GM18508 (cell line): ENCODE measurements at regions not wholly inside any gene's neighbourhood (a gene's known extent, or its start where the extent isn't known, plus 50 kb on each side); places are given as distances from the start of the nearest gene placed in this dataset.
"Not testable (repeated sequence)": the region's sequence is repeated elsewhere in the genome, so short reads cannot be mapped to it uniquely, and the experiment has no call there.

ENCODE experiments used
- ATAC-seq: cut with Tn5 transposase; IDR thresholded peaks from one replicate; pipeline ENCODE4 v1.9.1; 2021; ENCODE audit warnings: moderate number of reproducible peaks; ENCODE audit not compliant: insufficient read depth, unreplicated experiment

GRCh38 chr4:16450724-16451123, 224.5 kb upstream of the TAPT1 start:
- ATAC-seq: no peak

- ATAC-seq: no peak
Observed at GRCh38 chr4:16450031-16450430, 223.8 kb upstream of the TAPT1 start.

DNA sequence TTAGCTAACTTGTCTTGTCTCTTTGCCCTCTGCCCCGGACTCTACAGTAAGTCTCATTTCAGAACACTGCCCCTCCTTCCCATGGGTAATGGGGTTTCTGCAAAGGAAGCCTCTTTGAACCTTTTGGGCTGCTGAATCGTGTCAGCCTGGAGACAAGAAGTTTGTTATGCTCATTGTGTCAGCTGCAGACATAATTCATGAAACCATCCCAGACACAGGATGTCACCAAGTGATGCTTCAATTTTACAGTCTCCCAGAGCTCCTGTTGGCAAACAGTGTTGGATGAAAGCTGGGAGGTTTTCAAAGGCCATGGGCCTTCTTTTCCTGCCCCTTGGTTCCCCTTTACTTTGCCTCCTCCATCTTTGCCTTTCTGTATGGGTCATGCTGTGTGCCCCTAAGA, 223.1 kb upstream of the TAPT1 start:
- ATAC-seq: no peak

- no peak for ATAC-seq
Observed at GRCh38 chr4:16448241-16448840, 222.1 kb upstream of the TAPT1 start.

GRCh38 chr4:16443504-16444088, 217.3 kb upstream of the TAPT1 start:
- peak; percentile 74 for ATAC-seq

DNA sequence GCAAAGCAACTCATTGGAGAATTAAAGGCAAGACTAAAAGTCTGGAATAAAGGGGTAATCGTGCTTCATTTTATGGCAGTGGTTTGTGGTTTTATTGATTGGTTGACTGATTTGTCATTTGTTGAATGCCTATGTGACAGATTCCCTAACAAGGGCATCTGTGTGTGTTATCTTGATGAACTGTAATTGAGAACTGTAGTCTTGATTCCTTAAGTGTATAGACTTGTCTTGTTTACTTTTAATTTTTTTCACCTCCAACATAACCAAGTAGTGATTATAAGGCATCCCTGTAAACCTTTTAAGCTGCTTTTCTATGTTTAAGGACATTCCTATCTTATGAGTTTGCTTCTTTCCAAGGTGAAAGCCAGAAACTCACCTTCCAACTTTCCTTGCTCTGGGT, 216.0 kb upstream of the TAPT1 start:
- ATAC-seq: no peak

DNA sequence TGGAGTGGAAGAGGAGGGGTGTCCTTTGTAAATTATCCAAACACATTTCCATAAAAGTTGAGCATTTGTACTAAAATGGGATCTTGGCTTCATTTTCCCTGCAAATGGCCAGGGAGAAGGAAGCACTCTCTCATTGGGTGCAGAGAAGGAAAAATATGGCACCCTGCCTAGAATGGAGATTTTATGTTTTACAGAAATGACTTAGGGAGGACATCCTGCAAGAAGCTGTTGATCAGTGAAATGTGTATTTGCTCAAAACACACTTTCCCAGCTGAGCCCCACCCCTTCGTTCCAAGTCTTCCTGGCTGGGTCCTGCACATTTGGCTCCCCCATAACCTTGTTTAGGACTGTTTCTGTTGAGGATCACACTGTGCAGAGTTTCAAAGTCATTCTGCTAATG, 213.5 kb upstream of the TAPT1 start:
- ATAC-seq: no peak

DNA sequence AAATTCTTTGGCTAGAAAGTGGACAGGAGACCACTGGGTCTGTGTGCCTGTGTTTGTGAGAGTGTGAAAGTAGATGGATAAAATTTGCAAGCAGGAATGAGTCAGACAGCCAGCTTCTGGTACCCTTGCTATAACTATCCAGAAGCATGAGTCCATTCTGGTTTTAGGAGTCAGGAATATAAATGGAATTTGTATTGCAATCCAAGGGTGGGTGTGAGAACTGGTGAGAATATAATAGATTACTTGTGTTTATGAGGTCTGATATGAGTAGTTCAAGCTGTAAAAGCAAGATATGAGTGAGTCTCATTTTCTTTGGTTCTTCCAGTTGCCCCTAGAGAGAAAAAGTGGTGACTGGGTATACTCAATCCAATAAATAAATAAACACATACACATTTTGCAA, 212.7 kb upstream of the TAPT1 start:
- ATAC-seq: no peak

DNA sequence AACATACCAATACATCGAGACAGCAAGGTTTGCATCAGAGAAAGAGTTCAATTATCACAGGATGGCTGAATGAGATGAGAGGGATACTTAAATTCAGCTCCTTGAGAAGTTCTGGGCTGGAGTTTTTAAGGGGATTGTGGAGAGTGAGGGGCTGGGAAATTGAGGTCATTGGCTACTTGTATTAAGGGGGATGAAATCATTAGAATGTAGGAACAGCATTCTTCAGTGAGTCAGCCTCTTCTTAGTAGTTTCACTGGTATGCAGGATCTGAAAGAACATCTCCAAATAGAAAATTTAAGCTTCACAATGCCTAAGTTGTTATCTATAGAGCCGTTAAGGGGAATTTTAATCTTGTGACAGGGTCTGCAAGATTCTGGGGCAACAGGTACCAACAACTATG, 211.6 kb upstream of the TAPT1 start:
- no peak for ATAC-seq

- ATAC-seq: no peak
Observed at GRCh38 chr4:16431866-16432265, 205.6 kb upstream of the TAPT1 start.

DNA sequence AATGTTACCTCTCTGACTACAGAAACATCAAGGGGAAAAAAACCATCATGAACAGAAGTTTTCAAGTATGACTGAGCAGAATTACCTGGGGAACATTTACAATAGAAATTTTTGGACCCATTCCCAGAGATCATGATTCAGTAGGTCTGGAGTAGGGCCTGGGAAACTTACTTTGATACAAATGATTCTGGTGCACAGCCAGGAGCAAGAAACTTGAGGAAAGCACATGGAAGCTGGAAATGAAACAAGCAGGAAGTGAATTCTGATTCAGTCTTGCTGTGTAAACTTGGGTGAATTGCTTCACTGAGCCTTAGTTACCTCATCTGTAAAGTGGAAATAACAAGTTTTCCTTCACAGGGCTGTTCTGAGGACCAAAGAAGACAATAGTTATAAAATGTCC, 192.5 kb upstream of the TAPT1 start:
- no peak for ATAC-seq

DNA sequence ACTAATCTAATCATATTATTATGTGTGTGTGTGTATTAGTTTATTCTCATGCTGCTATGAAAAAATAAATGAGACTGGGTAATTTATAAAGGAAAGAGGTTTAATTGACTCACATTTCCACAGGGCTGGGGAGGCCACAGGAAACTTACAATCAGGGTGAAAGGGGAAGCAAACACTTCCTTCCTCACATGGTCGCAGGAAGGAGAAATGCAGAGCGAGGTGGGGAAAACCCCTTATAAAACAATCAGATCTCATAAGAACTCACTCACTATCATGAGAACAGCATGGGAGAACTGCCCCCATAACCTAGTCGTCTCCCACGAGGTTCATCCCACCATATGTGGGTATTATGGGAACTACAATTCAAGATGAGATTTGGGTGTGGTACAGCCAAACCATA, 190.9 kb upstream of the TAPT1 start:
- ATAC-seq: no peak

DNA sequence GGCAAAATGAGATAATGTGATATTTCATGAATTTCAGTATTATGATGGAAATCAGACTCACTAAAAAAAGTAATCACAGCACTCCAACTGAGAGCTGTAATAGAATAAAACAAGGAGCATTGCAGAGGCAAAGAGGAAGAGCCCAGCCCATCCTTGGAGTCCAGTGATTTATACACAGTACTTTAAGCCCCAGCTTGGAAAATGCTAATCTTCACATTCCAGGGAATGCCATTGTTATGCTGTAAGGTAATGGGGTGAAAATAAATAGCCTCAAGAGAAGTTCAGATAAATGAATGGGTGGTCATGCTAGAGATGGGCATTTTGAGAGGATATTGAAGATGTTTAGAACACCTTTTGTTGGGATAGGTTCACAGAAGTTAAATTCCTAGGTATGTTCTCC, 190.3 kb upstream of the TAPT1 start:
- ATAC-seq: no peak

GRCh38 chr4:16415751-16416150, 189.5 kb upstream of the TAPT1 start:
- ATAC-seq: no peak

GRCh38 chr4:16413814-16414555, 187.7 kb upstream of the TAPT1 start:
- ATAC-seq: no peak

DNA sequence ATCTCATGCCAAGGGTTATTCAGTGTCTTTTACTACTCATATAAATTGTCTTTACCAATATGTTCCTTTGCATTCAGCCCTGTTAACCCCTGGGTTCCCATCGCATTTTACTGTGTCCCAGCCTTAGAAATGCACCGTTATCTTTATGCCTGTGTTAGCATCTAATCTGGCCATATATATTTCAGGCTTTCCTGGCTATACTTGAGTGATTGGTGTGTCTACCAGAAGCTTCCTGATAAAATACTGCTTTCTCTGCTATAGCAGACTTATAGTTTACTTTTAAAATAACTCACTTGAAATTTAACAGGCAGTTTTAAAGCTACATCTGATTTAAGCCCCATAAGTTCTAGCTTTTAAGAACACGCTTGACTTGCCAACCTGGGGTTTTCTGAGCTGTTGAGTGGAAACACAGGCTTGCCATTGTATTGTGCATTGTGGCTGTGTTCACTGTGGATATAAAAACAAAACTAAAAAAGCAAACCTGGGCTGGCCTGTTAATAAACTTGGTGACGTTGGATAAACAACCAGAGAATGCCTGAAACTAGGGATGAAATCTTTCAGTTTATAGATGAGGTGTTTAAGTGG, 185.3 kb upstream of the TAPT1 start:
- no peak for ATAC-seq

DNA sequence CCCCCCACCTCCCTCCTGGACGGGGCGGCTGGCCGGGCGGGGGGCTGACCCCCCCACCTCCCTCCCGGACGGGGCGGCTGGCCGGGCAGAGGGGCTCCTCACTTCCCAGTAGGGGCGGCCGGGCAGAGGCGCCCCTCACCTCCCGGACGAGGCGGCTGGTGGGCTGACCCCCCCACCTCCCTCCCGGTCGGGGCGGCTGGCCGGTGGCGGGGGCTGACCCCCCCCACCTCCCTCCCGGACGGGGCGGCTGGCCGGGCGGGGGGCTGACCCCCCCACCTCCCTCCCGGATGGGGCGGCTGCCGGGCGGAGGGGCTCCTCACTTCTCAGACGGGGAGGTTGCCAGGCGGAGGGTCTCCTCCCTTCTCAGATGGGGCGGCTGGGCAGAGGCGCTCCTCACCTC, 166.9 kb upstream of the TAPT1 start:
- not testable (repeated sequence) for ATAC-seq

DNA sequence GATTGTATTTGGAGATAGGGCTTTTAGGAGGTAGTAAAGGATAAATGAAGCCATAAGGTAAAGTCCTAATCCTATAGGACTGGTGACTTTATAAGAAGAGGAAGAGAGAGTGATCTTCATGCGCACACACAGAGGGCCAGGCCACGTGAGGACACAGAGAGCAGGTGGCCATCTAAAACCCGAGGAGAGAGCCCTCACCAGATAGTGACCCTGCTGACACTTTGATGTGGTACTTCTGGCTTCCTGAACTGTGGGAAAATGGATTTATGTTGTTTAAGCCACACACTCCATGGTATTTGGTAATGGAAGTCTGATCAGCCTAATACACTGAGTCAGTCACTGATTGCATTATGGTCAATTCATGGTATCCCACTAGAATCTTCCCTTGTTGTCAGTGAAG, 164.9 kb upstream of the TAPT1 start:
- ATAC-seq: no peak

GRCh38 chr4:16387448-16387847, 161.2 kb upstream of the TAPT1 start:
- ATAC-seq: no peak

DNA sequence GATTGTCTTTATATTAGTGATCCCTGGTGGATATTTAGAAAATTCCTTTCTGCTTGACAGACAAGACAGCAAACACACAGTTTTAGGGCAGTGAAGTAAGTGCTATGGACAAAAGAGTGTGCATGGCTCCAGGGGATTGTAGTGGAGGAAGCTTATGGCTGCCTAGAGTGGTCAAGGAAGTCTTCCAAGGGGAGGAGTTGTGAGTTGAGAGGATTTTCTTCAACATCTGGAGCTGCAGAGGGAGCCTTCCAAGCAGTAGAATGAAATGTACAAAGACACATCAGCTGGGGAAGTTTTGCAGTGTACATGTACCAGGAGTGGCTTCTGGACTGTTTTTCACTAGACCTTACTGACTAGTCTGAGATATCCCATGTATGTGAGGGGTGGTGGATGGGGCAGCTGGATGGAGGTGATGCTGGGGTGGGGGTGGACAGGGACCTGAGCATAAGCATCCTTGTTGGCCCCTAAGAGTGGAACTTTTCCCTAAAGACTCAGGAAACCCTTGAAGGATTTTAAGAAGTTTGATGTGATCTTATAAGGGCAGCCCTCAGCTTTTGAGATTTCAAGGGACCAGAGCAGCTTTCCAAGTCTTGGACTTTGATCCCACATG, 160.5 kb upstream of the TAPT1 start:
- ATAC-seq: no peak

GRCh38 chr4:16384576-16384975, 158.3 kb upstream of the TAPT1 start:
- ATAC-seq: no peak
